ENCODE measurements at regions not wholly inside any gene's neighbourhood (a gene's known extent, or its start where the extent isn't known, plus 50 kb on each side); places are given as distances from the start of the nearest gene placed in this dataset.

DNA sequence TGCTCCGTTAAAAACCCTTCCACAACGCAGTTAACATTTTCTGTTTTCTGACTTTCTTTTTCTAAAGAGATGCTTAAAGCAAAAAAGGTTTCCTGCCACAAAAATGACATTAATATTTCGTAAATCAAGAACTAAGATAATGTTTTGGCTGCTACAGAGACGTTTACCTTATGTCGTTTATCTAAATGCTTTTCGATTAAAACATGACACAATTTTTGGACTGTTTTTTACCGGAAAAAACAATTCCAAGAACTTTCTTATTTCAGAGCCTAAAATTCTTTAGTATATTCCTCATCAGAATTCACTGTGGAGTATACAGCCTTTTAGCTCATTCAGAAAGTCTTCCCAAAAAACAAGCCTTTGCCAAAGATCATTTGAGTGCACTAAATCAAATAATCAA lies 278.0 kb upstream of the TCF4 start:
- POLR2A ChIA-PET: interaction anchor here (0.7 kb wide), 1 partner anchor 637 kb away, joined by 5 read pairs; no protein-coding TSS in a partner anchor
- no peak overlapping the region for H3K4me3 ChIP-seq (ENCODE audit: low read depth, low read length)

GRCh38 chr18:55864281-55864680 lies 276.3 kb upstream of the TCF4 start:
- Histone ChIP-seq H3K36me3 (ENCODE audit: control insufficient read depth, insufficient read depth, low read length) (no peaks in the 10 kb centered on the region), H3K4me3 (ENCODE audit: low read depth, low read length) (no peak overlapping the region), H3K27me3 (ENCODE audit: control insufficient read depth, insufficient read depth, low read length) (no peaks in the 10 kb centered on the region)
- no peak for DNase-seq (ENCODE audit: low read depth)
- TF ChIP-seq CTCF (IDR thresholded peaks at IDR 0.05; ENCODE audit: insufficient read depth, low read depth, low read length): no peak
- ChIA-PET POLR2A (no interaction called here), CTCF (interaction anchor here (1.2 to 1.5 kb wide), 3 partner anchors 12 to 448 kb away, joined by 3 to 4 read pairs (median 3); no protein-coding TSS in a partner anchor)

More for the DNA sequence above, 278.0 kb upstream of the TCF4 start:
- H3K27me3 ChIP-seq (ENCODE audit: control insufficient read depth, insufficient read depth, low read length): no peaks in the 10 kb centered on the region
- no peaks in the 10 kb centered on the region for H3K36me3 ChIP-seq (ENCODE audit: control insufficient read depth, insufficient read depth, low read length)
- TF ChIP-seq CTCF (IDR thresholded peaks at IDR 0.05; ENCODE audit: insufficient read depth, low read depth, low read length): no peak
- CTCF ChIA-PET: interaction anchor here (1.1 kb wide), 1 partner anchor 12 kb away, joined by 3 read pairs; no protein-coding TSS in a partner anchor
- DNase-seq (ENCODE audit: low read depth): no peak

GRCh38 chr18:55863876-55864275 lies 275.9 kb upstream of the TCF4 start:
- no peaks in the 10 kb centered on the region for H3K36me3 ChIP-seq (ENCODE audit: control insufficient read depth, insufficient read depth, low read length)
- DNase-seq (ENCODE audit: low read depth): peak; percentile 94
- CTCF ChIA-PET: interaction anchor here (1.2 to 1.5 kb wide), 5 partner anchors 12 to 712 kb away, joined by 3 to 4 read pairs (median 3); no protein-coding TSS in a partner anchor

GRCh38 chr18:55863391-55863706 lies 275.4 kb upstream of the TCF4 start:
- DNase-seq (ENCODE audit: low read depth): no peak
- no peaks in the 10 kb centered on the region for H3K36me3 ChIP-seq (ENCODE audit: control insufficient read depth, insufficient read depth, low read length)
- ChIA-PET CTCF (interaction anchor here (1.2 to 1.5 kb wide), 5 partner anchors 12 to 713 kb away, joined by 3 to 4 read pairs (median 3); no protein-coding TSS in a partner anchor), POLR2A (no interaction called here)
- no peak for TF ChIP-seq CTCF (IDR thresholded peaks at IDR 0.05; ENCODE audit: insufficient read depth, low read depth, low read length)
- H3K4me3 ChIP-seq (ENCODE audit: low read depth, low read length): peak overlapping the region; percentile 6; the same call in 1 of the 2 replicates
- no peaks in the 10 kb centered on the region for H3K27me3 ChIP-seq (ENCODE audit: control insufficient read depth, insufficient read depth, low read length)

More at GRCh38 chr18:55863876-55864275, 275.9 kb upstream of the TCF4 start:
- H3K27me3 ChIP-seq (ENCODE audit: control insufficient read depth, insufficient read depth, low read length): no peaks in the 10 kb centered on the region
- POLR2A ChIA-PET: no interaction called here
- no peak for TF ChIP-seq CTCF (IDR thresholded peaks at IDR 0.05; ENCODE audit: insufficient read depth, low read depth, low read length)
- no peak overlapping the region for H3K4me3 ChIP-seq (ENCODE audit: low read depth, low read length)

GRCh38 chr18:55862693-55863390 lies 274.9 kb upstream of the TCF4 start:
- Histone ChIP-seq H3K27me3 (ENCODE audit: control insufficient read depth, insufficient read depth, low read length) (no peaks in the 10 kb centered on the region), H3K4me3 (ENCODE audit: low read depth, low read length) (peak overlapping the region; percentile 6; the same call in 1 of the 2 replicates), H3K36me3 (ENCODE audit: control insufficient read depth, insufficient read depth, low read length) (no peaks in the 10 kb centered on the region)
- no peak for DNase-seq (ENCODE audit: low read depth)
- ChIA-PET CTCF (interaction anchor here (1.2 to 1.5 kb wide), 5 partner anchors 11 to 713 kb away, joined by 3 to 4 read pairs (median 3); no protein-coding TSS in a partner anchor), POLR2A (no interaction called here)
- no peak for TF ChIP-seq CTCF (IDR thresholded peaks at IDR 0.05; ENCODE audit: insufficient read depth, low read depth, low read length)
